PC-3 (cell line): ENCODE measurements at regions not wholly inside any gene's neighbourhood (a gene's known extent, or its start where the extent isn't known, plus 50 kb on each side); places are given as distances from the start of the nearest gene placed in this dataset.
"Not testable (repeated sequence)": the region's sequence is repeated elsewhere in the genome, so short reads cannot be mapped to it uniquely, and the experiment has no call there.

Source experiments
- ATAC-seq: fragments of 200-7000 bp; cut with Tn5 transposase; 2 replicates; pipeline ENCODE4 v1.9.1; 2020; ENCODE audit warnings: mild to moderate bottlenecking, moderate library complexity
- BruUV-seq: library from RNA; stranded (reverse); fragments of 400-500 nt; replicated peaks from 2 replicates; lab custom pipeline; 2021; lab: Mats Ljungman, UMichigan
- CTCF ChIA-PET: fragments of 300-600 bp; sonication (Branson Sonifier 250); formaldehyde crosslinking; loops from one replicate; lab custom pipeline; 2022; ENCODE audit warnings: antibody characterized with exemption; lab: Charles Lee
- POLR2A ChIA-PET: fragments of 300-600 bp; sonication (Branson Sonifier 250); formaldehyde crosslinking; loops from one replicate; lab custom pipeline; 2022; ENCODE audit warnings: antibody characterized with exemption; ENCODE audit not compliant: unreplicated experiment; lab: Charles Lee
- DNase-seq: peaks from one replicate; pipeline ENCODE4 v3.0.0-alpha.2; 2015
- H2AFZ ChIP-seq: fragments of 300-600 bp; sonication (generic); 2 replicates; pipeline ENCODE4 v1.6.0; 2016; ENCODE audit warnings: antibody characterized with exemption, low read length
- H3F3A ChIP-seq: fragments of 300-600 bp; sonication (generic); one replicate; pipeline ENCODE4 v1.6.0; 2017; ENCODE audit warnings: antibody characterized with exemption, low read length, control low read depth, mild to moderate bottlenecking; ENCODE audit not compliant: unreplicated experiment
- H3K27ac ChIP-seq: fragments of 300-600 bp; sonication (generic); 2 replicates; pipeline ENCODE4 v1.5.1; 2016; ENCODE audit warnings: mild to moderate bottlenecking, low read length
- H3K27me3 ChIP-seq: fragments of 300-600 bp; sonication (generic); 2 replicates; pipeline ENCODE4 v1.6.1; 2016; ENCODE audit warnings: low read length, mixed read lengths
- H3K36me3 ChIP-seq: fragments of 300-600 bp; sonication (generic); 2 replicates; pipeline ENCODE4 v1.6.1; 2016; ENCODE audit warnings: low read depth, mixed run types, low read length, mixed read lengths
- H3K4me1 ChIP-seq: fragments of 300-600 bp; sonication (generic); 2 replicates; pipeline ENCODE4 v1.5.1; 2016; ENCODE audit warnings: low read length; ENCODE audit not compliant: insufficient read depth
- H3K4me2 ChIP-seq: fragments of 300-600 bp; sonication (generic); 2 replicates; pipeline ENCODE4 v1.6.0; 2016; ENCODE audit warnings: low read length
- H3K4me3 ChIP-seq: fragments of 300-600 bp; sonication (generic); 2 replicates; pipeline ENCODE4 v1.5.1; 2016; ENCODE audit warnings: mild to moderate bottlenecking, low read length, mixed read lengths
- H3K79me2 ChIP-seq: fragments of 300-600 bp; sonication (generic); 2 replicates; pipeline ENCODE4 v1.6.1; 2017; ENCODE audit warnings: low read length, mixed read lengths
- H3K9ac ChIP-seq: fragments of 300-600 bp; sonication (generic); 2 replicates; pipeline ENCODE4 v1.6.0; 2016; ENCODE audit warnings: mild to moderate bottlenecking, low read length
- H3K9me2 ChIP-seq: fragments of 300-600 bp; sonication (generic); replicated peaks from 2 replicates; pipeline ENCODE4 v1.6.1; 2016; ENCODE audit warnings: mixed run types, low read length, mixed read lengths
- H3K9me3 ChIP-seq: fragments of 300-600 bp; sonication (generic); 2 replicates; pipeline ENCODE4 v1.6.1; 2016; ENCODE audit warnings: low read length, mixed read lengths
- H4K20me1 ChIP-seq: fragments of 300-600 bp; sonication (generic); 2 replicates; pipeline ENCODE4 v1.6.1; 2016; ENCODE audit warnings: low read length, mixed read lengths
- EZH2 ChIP-seq: fragments of 300-600 bp; sonication (generic); IDR thresholded peaks from one replicate; pipeline ENCODE4 v1.6.1; 2017; ENCODE audit warnings: antibody characterized with exemption, mild to moderate bottlenecking, low read length; ENCODE audit not compliant: unreplicated experiment
- EZH2phosphoT487 ChIP-seq: fragments of 300-600 bp; sonication (generic); IDR thresholded peaks from 2 replicates; pipeline ENCODE4 v1.6.1; 2018; ENCODE audit warnings: mild to moderate bottlenecking, antibody characterized with exemption, low read length, borderline replicate concordance
- intact Hi-C: fragments of 100-400 bp; cut with micrococcal nuclease; formaldehyde crosslinking; loops from 2 replicates; pipeline ENCODE4 v1.9.0; 2023
- TF ChIP-seq, protein P1 (sequence below): fragments of 300-600 bp; sonication (generic); conservative IDR thresholded peaks from 2 replicates; pipeline ENCODE4 v1.5.1; 2017; ENCODE audit warnings: antibody characterized with exemption, low read depth, mild to moderate bottlenecking, low read length

DNA sequence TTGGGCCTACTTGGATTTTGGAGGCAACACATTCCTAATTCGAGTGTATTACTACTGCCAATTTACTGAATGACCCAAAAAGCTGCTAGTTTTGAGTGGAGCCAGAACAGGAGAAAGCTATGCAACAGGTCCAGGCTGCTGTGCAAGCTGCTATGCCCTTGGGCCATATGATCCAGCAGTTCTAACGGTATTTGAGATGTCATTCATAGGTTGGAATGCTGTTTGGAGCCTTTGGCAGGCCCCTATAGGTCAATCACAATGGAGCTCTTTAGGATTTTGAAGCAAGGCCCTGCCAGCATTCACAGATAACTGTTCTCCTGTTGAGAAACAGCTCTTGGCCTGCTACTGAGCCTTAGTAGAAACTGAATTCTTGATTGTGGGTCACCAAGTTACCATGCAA, 368.7 kb downstream of the CDH19 start:
- Histone ChIP-seq H3K27ac (no peak overlapping the region), H4K20me1 (no peaks in the 10 kb centered on the region), H3K27me3 (no peaks in the 10 kb centered on the region), H3K9me3 (no peaks in the 10 kb centered on the region), H3K79me2 (no peaks in the 10 kb centered on the region), H2AFZ (no peak overlapping the region), H3K9me2 (no peaks in the 10 kb centered on the region), H3K4me3 (no peak overlapping the region), H3K4me2 (no peak overlapping the region), H3K36me3 (no peaks in the 10 kb centered on the region), H3F3A (no peaks in the 10 kb centered on the region), H3K4me1 (no peaks in the 10 kb centered on the region), H3K9ac (no peak overlapping the region)
- ChIA-PET CTCF (no interaction called here), POLR2A (no interaction called here)
- ATAC-seq (no peak), DNase-seq (no peak)
- TF ChIP-seq, protein P1, sequence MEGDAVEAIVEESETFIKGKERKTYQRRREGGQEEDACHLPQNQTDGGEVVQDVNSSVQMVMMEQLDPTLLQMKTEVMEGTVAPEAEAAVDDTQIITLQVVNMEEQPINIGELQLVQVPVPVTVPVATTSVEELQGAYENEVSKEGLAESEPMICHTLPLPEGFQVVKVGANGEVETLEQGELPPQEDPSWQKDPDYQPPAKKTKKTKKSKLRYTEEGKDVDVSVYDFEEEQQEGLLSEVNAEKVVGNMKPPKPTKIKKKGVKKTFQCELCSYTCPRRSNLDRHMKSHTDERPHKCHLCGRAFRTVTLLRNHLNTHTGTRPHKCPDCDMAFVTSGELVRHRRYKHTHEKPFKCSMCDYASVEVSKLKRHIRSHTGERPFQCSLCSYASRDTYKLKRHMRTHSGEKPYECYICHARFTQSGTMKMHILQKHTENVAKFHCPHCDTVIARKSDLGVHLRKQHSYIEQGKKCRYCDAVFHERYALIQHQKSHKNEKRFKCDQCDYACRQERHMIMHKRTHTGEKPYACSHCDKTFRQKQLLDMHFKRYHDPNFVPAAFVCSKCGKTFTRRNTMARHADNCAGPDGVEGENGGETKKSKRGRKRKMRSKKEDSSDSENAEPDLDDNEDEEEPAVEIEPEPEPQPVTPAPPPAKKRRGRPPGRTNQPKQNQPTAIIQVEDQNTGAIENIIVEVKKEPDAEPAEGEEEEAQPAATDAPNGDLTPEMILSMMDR = no peak
- TF ChIP-seq EZH2 (no peak), EZH2phosphoT487 (no peak)
- no TSS peak for BruUV-seq
- intact Hi-C loops = no loop called here

DNA sequence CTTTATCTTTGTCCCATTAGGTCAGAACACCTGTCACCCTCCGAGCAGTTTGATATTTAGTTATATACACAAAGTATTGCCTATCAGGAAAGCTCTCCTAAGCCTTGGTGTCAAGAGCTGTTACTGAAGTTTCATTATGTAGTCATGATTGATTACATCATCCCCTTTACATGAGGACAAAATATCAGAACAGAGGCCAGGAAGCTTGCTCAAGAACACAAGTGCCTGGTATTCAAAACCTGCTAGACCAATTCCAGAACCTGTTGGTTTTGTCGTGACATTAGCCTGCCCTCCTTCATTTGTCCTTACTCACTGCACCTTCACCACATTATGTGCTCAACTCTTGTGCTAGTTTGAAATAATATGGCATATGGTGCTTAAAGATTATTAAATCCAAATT, 377.1 kb downstream of the CDH19 start:
- DNase-seq (peak; percentile 32), ATAC-seq (no peak)
- no peaks in the 10 kb centered on the region for H4K20me1 ChIP-seq
- no peak overlapping the region for H3K9ac ChIP-seq
- no peaks in the 10 kb centered on the region for H3K9me3 ChIP-seq
- no peaks in the 10 kb centered on the region for H3K36me3 ChIP-seq
- no TSS peak for BruUV-seq
- POLR2A ChIA-PET = no interaction called here
- intact Hi-C loops = no loop called here
- H3K9me2 ChIP-seq = no peaks in the 10 kb centered on the region
- H2AFZ ChIP-seq = no peak overlapping the region
- H3K27me3 ChIP-seq = no peaks in the 10 kb centered on the region
- H3F3A ChIP-seq = no peaks in the 10 kb centered on the region
- H3K4me1 ChIP-seq = peaks cover 2% of the 10 kb centered on the region; the same call in 1 of the 2 replicates
- H3K4me3 ChIP-seq = no peak overlapping the region
- no peak overlapping the region for H3K27ac ChIP-seq
- CTCF ChIA-PET = no interaction called here
- TF ChIP-seq EZH2phosphoT487 (no peak), EZH2 (no peak)
- TF ChIP-seq, protein P1 = no peak
- H3K4me2 ChIP-seq = no peak overlapping the region
- H3K79me2 ChIP-seq = no peaks in the 10 kb centered on the region

DNA sequence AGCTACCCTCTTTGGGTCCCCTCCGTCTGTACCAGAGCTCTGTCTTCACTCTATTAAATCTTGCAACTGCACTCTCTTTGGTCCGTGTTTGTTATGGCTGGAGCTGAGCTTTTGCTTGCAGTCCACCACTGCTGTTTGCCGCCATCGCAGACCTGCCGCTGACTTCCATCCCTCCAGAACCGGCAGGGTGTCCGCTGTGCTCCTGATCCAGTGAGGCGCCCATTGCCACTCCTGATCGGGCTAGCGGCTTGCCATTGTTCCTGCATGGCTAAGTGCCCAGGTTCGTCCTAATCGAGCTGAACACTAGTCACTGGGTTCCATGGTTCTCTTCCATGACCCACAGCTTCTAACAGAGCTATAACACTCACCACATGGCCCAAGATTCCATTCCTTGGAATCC, 380.6 kb downstream of the CDH19 start:
- H3F3A ChIP-seq, H3K79me2 ChIP-seq, DNase-seq, H3K27me3 ChIP-seq, ATAC-seq, POLR2A ChIA-PET, BruUV-seq, CTCF ChIA-PET, H4K20me1 ChIP-seq, H3K36me3 ChIP-seq, H3K4me1 ChIP-seq, H3K4me3 ChIP-seq, intact Hi-C loops, H3K9me2 ChIP-seq, H3K9ac ChIP-seq, H3K9me3 ChIP-seq, H3K27ac ChIP-seq, H3K4me2 ChIP-seq, H2AFZ ChIP-seq: not testable (repeated sequence)
